ENCODE measurements at regions not wholly inside any gene's neighbourhood (a gene's known extent, or its start where the extent isn't known, plus 50 kb on each side); places are given as distances from the start of the nearest gene placed in this dataset.
"Not testable (repeated sequence)": the region's sequence is repeated elsewhere in the genome, so short reads cannot be mapped to it uniquely, and the experiment has no call there.

DNA sequence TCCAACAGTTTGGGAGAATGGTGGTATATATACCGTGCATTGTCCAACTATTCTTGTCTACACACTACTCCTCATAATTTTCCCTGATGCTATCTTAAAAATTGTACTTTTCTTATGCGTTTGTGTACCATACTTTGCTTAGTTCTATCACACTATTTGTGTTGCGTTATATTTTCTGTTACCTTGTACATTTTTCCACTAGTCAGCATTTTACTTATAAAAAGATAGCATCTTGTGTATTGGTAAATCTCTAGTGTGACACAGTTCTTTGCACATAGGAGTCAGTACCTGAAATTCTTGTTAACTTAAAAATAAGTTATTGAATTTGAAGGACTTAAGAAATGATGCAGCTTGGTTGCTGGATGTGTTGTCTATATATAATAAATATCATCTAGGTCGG, 201.8 kb upstream of the LMO3 start:
- intact Hi-C loops (cut with DNase I), result no loop called here
- DNase-seq (ENCODE audit: low spot score), result no peak

DNA sequence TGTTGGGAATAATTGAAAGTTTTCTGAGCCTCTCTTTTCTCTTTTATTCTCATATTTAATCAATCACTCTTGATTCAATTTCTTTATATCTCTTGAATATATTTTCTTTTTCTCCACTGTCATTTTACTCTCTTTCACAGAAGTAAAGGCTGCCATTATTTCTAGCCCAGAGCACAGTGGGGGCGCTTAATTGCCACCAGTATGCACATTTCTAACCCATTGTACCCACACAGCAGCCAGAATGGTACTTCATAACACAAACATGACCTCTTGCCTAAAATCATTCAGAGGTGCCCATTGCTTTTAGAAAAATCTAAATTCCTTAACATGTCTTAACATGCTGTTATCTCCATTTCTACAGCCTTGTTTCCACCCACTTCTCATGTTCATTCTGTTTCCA, 190.2 kb upstream of the LMO3 start:
- no peak for DNase-seq (ENCODE audit: low spot score)
- intact Hi-C loops (cut with DNase I), result no loop called here

DNA sequence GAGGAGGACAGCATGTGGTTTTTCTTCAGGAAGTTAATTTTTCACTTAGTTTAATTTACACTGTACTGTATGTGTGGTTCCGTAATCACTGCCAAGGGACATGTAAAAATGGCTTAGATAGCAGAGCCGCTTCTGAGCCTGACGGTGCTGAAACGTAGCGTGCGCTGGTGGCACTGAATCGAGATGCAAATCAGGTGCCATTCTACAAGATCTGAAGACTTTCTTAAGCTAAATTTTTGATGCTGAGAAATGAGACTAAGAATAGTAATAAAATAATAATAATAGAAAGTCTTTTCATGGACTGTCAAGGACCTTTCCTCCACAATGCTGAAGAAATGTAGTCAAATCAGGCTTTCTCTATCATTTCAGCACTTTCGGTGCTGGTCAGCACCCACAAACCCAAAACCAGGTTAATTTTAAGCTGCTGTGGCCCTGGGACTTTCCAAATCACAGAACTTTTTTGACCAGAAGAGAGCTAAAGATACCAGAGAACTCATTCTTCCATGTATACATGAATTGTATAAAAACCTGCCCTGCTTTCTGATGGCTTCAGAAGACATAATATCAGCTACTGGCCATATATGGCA, 183.3 kb upstream of the LMO3 start:
- intact Hi-C loops (cut with DNase I), result no loop called here
- DNase-seq (ENCODE audit: low spot score), result no peak

DNA sequence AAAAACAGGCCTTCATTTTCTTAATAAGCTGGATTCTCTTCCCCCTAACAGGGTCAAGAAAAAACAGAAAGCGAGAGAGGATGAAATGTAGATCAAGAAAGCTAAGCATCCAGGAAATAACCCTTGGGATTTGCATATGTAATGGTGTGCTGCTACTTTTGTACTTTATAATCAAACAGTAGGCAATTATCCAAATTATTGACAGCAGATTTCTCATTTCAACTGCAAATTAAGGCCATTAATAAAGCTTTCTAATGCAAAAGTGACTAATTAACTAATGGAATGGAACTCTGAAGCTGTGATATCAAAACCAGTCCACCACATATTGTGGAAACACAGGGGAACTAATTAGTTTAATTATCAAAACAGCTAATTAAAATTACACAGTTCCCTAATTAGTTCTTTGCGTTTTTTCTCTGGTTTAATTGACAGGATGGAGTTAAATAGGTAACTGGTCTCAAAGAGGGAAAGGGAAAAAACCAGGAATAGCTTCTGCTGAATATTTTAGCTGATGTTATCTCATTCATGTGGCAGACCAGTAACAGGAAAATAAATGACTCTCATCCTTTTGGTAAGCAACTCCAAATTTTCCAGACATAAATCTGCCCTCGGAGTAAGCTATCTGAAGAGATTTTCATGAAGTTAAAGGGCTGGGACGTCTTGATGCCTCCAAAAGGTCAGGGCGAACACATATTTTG, 182.7 kb upstream of the LMO3 start:
- DNase-seq (ENCODE audit: low spot score), result no peak
- intact Hi-C loops (cut with DNase I), result no loop called here

DNA sequence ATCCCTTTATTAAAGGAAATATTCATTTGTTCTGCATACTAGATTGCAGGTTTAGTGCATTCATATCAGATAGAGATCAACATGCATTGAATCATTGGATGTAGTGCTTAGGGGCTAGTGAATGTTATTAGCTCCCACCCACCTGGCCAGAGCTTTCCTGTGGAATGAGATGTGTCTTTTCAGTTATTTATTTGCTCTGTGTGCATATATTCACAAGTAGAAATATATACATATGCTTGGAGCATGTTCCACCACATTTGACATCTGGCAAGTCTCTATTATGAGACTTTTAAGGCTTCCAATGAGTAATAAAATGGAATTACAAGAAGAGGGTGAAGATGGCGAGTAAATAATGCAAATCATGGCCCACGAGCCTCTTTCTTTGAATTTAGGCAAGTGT, 180.0 kb upstream of the LMO3 start:
- intact Hi-C loops (cut with DNase I), result no loop called here
- DNase-seq (ENCODE audit: low spot score), result no peak

- intact Hi-C loops (cut with DNase I), result no loop called here
- DNase-seq (ENCODE audit: low spot score), result no peak
Observed at GRCh38 chr12:16785524-16785923, 179.6 kb upstream of the LMO3 start.

GRCh38 chr12:16769129-16769528, 163.2 kb upstream of the LMO3 start:
- DNase-seq (ENCODE audit: low spot score); intact Hi-C loops (cut with DNase I): not testable (repeated sequence)

DNA sequence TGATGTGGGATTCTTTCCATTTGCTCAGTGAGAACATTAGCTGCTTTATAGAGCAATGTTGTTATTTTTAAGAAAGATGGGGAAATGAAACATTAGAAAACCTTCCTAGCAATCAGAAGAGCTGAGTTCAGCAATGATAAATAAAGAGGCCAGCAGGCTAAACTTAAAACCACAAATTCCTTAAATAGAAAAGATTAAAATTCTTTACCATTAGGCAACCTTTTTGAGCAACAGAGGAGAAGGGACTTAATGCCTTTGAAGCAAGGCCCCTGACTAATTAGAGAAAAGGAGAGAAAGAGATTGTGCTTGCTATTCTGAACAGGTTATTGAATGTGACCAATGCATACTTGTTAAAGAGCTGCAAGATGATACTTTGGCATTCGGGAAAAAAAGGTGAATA, 160.8 kb upstream of the LMO3 start:
- intact Hi-C loops (cut with DNase I), result no loop called here
- no peak for DNase-seq (ENCODE audit: low spot score)

DNA sequence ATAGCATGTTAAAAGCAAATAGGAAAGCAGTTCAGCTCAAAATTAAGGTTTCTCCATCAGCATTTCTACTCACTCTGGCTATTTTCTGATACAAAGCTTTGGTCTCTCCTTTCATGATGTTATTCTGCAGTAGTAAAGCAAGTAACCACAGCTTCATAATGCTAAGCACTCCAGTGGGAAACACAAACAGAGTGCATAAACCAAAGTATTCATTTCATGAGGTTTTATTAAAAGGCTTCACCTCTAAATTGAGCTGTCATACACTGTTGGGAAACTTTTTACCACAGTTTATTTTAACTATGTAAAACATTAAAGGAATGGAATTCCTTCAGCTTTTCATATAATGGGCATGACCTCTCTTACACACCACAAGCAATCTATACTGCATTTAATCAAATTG, 157.9 kb upstream of the LMO3 start:
- intact Hi-C loops (cut with DNase I), result no loop called here
- DNase-seq (ENCODE audit: low spot score), result no peak

DNA sequence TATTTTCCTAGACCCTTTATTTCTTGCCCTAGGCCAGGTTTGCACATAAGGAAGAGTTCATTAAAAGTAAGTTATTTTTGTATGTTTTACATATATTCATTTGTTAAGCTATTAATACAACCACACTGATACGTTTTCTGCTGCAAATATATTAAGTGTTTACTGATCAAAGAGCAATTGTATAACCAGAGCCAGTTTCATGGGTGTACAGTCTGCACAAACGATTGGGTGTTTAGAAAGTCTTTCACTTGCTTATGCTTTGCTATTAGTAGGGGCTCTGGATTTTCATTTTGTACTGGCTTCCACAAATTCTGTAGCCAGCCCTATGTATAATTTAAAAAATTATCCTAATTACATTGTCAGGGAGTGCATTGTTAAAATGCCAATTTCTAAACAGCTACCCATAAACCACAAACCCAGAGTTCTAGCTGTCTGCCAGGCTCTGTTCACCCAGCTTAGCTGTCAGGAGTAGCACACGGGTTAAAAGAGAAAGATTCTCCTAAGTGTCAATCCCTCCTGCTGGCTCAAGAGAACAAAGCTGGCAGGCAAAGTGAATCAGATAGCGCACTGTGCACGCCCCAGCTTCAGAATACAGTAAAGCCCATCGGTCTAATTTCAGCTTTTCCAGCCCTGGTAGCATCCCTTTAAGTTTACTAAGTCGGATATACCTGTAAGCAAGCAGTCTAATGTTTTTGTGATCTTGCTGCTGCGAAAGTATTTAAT, 151.0 kb upstream of the LMO3 start:
- intact Hi-C loops (cut with DNase I), result no loop called here
- no peak for DNase-seq (ENCODE audit: low spot score)

DNA sequence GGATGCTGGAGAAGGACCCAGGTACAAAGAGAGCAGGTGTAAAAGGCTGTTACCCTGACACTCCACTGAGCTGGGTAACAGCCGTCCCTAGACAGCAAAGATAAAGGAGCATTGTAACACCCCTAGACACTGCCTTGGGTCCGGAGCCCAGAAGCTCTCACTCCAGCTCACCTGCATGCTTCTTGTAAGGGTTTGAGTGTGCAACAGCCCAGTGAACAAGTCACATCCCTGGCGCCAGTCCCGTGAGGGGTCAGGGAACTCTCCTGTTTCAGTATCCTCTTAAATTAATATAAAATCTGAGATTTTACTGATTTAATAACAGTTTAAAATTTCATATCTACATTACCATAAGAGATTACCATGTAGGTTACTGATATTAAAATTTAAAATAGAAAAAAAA, 124.8 kb upstream of the LMO3 start:
- DNase-seq (ENCODE audit: low spot score), result no peak
- intact Hi-C loops (cut with DNase I), result no loop called here

- DNase-seq (ENCODE audit: low spot score), result no peak
- intact Hi-C loops (cut with DNase I), result no loop called here
Observed at GRCh38 chr12:16726879-16727278, 120.9 kb upstream of the LMO3 start.

GRCh38 chr12:16719713-16720416, 113.9 kb upstream of the LMO3 start:
- DNase-seq (ENCODE audit: low spot score), result no peak
- intact Hi-C loops (cut with DNase I), result no loop called here

GRCh38 chr12:16716928-16717327, 111.0 kb upstream of the LMO3 start:
- DNase-seq (ENCODE audit: low spot score), result no peak
- intact Hi-C loops (cut with DNase I), result no loop called here

GRCh38 chr12:16692099-16692498, 86.1 kb upstream of the LMO3 start:
- intact Hi-C loops (cut with DNase I), result no loop called here

GRCh38 chr12:16691624-16692023, 85.7 kb upstream of the LMO3 start:
- intact Hi-C loops (cut with DNase I), result no loop called here
- no peak for DNase-seq (ENCODE audit: low spot score)

More at GRCh38 chr12:16692099-16692498, 86.1 kb upstream of the LMO3 start:
- DNase-seq (ENCODE audit: low spot score), result no peak

DNA sequence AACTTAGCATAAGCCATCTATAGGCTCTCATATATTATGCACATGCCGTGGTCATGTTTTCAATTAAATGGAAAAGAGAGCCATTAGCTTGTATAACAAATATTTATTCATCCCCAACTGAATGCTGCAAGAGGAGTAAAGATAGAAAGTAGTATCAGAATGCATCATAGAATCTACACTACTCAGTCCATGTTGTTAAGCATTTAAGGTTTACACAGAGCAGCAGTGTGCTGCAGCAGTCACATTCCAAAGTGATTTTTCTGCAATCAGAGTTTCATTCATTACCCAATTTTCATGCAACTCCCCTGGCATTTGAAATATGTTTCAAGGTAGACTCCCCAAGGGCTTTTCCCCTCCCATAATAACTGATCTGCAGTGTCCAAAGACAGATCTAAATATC, 82.2 kb upstream of the LMO3 start:
- intact Hi-C loops (cut with DNase I), result loop anchor here in 1 of 2 donors (10.0 kb wide), 1 partner anchor 303 kb away; no protein-coding TSS in a partner anchor
- DNase-seq (ENCODE audit: low spot score), result no peak

DNA sequence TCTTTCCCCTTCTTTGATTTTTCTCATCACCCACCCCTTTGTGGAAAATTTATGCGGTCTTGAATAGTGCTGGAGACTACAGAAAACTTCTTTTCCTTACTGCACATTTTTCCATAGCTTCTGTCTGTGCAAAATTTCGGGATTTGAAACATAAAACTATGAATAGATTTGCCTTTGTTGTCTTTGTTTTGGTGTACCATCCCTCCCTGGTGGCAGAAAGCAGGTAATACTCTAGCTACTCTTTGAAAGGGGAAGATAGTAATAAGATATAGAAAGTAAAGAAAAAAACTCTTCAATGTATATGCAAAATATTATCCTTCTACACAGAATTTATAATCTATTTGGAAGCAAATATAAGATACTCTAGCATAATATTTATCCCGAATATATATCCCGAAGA, 79.1 kb upstream of the LMO3 start:
- intact Hi-C loops (cut with DNase I), result loop anchor here in 1 of 2 donors (10.0 kb wide), 1 partner anchor 300 kb away; no protein-coding TSS in a partner anchor
- no peak for DNase-seq (ENCODE audit: low spot score)

DNA sequence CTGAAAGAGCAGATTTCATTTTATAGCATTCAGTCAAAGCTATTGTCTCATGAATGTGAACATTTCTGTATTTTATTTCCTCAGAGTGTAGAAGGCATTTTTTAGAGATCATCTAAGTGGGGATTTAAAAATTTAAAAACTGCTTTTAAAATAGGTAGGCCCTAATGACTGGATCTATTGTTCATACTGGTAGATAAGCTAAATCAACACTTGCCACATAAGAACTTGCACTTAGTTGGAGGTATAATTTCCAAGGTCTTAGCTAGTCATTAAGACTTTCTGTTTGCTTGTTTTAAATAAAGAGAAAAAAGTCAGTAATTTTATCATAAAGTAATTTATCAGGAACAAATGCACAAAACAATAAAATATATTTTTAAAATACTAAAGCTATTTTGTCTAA, 75.2 kb upstream of the LMO3 start:
- intact Hi-C loops (cut with DNase I), result loop anchor here in 1 of 2 donors (10.0 kb wide), 1 partner anchor 296 kb away; no protein-coding TSS in a partner anchor
- no peak for DNase-seq (ENCODE audit: low spot score)

DNA sequence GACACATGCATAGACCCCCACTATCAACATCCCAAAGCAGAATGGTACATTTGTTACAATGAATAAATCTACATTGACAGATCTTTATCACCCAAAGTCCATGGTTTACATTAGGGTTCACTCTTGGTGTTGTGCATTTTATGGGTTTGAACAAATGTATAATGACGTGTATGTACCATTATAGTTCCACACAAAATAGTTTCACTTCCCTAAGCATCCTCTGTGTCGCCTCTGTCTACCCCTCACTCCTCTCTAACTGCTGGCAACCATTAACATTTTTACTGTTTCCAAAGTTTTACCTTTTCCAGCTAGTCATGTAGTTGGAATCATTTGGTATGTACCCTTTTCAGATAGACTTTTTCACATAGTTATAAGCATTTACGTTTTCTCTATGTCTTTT, 69.5 kb upstream of the LMO3 start:
- intact Hi-C loops (cut with DNase I), result no loop called here
- DNase-seq (ENCODE audit: low spot score), result no peak

All from posterior vena cava (tissue), 2 donors.